Stimulated activated CD4-positive, alpha-beta T cell treated with anti-CD3 and anti-CD28 coated beads, TNF-alpha, amount 100 ng/mL, for 48 hours (primary cell): ENCODE measurements at regions not wholly inside any gene's neighbourhood (a gene's known extent, or its start where the extent isn't known, plus 50 kb on each side); places are given as distances from the start of the nearest gene placed in this dataset.
"Not testable (repeated sequence)": the region's sequence is repeated elsewhere in the genome, so short reads cannot be mapped to it uniquely, and the experiment has no call there.

Experiments
- DNase-seq, 3 donors: peaks; one replicate each; pipeline ENCODE4 v3.0.0-alpha.2; 2020; ENCODE audit warnings: low read depth in 3 of 3

DNA sequence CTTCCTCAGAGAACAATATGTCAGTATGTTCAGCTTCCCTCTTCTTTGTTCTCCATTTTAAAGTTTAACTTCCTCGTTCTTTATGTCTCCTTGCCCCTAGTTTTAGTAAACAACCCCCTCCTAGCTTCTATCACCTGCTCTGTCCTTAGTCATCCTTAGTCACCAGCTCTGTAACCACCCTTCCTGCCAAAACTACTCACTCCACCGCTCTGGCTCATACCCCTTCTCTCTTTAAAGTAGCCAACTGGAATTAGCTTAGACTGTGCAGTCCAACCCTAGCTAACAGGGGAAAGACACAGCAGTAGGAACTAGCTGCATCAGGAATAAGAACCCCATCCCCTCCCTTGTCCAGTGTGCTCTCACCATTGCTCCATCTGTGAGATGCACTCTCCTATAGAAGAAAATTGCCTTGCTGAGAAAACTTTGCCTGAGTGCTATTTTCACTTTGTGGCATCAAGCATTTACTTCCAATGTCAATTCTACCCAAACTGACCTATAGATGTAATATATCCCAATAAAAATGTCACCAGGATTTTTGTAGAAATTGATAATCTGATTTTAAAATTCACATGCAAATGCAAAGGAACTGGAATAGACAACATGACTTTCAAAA lies 603.2 kb downstream of the C12orf50 start:
- no peak for DNase-seq

DNA sequence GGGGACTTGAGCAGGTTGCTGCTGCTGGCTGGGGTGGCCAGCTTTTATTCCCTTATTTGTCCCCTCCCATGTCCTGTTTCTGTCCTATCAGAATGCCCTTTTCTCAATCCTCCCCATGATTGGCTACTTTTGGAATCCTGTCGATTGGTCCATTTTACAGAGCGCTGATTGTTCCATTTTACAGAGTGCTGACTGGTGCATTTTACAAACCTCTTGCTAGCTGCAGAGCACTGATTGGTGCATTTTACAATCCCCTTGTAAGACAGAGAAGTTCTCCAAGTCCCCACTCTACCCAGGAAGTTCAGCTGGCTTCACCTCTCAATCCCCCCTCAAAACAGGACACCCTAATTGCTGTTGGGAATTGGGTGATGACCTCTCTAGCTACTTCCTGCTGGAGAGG lies 608.0 kb downstream of the C12orf50 start:
- not testable (repeated sequence) for DNase-seq

DNA sequence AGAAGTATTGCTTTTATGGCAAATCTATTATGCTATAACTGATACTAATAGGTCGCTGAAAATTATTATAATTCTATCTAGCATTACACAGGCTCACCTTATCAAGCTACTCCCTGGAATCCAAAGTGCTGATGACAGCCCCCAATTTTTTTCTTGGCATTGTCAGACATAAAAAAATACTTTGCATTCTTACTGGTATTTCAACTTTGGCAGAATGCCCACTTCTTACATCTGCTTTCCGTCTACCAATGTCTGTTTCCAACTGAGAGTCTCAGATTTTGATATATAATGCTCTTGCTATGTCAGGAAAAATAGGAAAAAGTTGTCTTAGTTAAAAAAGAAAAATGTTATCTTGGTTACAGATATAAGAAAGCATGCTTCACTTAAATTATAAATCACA lies 615.4 kb downstream of the C12orf50 start:
- no peak for DNase-seq

DNA sequence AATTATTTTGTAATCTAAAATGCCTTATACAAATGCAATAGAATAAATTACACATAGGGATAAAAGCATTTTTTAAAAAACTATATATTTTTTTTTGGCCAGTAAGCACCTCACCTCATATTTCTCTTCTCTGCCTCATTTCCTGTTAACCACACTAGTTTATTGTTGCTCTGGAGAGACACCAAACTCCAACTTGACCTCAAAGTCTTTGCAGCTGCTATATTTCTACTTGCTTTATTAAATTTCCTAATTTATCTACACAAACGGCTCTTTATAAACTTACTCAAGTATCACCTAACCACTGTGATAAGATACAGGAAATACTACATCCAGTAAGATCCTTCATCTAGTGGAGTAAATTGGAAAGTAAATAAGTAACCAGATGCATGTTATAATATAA lies 622.3 kb downstream of the C12orf50 start:
- DNase-seq: no peak

DNA sequence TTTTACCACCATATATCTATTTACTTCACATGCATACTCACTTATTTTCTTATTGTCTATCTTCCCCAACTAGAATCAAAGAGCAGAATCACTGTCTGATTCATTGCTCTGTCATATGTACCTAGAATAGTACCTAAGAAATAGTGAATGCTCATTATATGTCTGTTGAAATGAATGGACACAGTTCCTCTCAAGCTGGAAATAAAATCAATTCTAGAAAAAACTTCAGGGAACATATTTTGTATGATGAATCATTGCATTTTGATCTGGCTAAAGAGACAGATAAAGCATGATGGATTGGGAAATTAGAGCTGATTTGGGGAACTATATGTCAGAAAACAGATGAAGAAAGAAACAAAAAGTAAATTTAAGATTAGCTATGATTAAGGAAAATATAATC lies 623.3 kb downstream of the C12orf50 start:
- DNase-seq: no peak

- not testable (repeated sequence) for DNase-seq
These were observed 635.0 kb downstream of the C12orf50 start for GRCh38 chr12:87394168-87394567.

DNA sequence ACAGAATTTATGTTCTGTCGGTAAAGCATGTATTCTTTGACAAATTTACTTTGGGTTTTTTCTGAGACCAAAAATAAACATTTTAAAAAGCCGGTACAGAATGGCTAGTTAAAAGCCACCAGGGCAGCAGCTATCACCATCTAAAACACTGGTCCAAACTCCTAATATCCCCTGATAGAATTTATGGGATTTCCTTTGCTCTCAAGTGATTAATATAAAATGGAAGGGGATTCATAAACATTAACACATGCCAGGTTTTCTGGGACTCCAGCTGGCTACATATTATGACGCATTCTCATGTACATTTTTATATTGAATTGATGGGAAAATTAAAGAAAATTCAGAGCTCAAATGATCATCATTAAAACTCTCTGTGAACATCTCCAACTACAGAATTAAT lies 640.8 kb downstream of the C12orf50 start:
- no peak for DNase-seq

DNA sequence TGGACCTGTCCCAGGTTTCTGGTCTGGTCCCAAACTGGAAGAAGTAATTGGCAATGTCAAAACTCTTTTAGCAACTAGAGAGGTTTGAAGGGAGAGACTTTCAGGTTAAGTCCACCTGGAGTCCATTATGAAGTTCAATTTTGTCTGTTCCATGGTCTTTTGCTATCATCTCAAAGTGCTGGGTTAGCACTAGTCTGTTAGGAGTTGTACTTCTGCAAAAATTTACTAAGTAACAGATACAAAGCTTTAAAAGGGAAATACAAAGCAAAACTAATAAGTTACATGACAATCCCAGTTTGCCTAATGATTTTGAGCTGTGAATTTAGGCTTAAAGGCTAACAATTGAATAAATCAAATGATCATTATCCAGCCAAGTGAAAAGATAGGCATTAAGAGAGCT lies 643.9 kb downstream of the C12orf50 start:
- DNase-seq: no peak

DNA sequence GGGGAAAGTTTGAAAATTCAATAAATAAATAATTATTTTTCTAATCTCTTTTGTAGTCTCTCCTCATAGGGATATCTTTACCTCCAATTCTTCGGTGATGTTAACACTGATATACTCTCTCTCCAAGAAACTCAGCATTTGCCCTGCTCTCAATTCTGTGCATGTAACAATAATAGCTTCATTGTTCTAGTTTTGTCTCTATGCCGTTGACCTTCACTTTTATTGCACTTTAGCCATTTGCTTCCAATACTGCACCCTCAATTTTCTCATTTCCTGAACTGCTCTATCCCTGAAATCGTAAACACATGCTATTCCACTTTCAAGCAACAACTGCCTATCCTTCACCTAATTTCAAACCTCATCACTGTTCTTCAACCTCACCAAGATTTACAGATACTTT lies 645.0 kb downstream of the C12orf50 start:
- DNase-seq: no peak

GRCh38 chr12:87383680-87384079 lies 645.5 kb downstream of the C12orf50 start:
- no peak for DNase-seq

DNA sequence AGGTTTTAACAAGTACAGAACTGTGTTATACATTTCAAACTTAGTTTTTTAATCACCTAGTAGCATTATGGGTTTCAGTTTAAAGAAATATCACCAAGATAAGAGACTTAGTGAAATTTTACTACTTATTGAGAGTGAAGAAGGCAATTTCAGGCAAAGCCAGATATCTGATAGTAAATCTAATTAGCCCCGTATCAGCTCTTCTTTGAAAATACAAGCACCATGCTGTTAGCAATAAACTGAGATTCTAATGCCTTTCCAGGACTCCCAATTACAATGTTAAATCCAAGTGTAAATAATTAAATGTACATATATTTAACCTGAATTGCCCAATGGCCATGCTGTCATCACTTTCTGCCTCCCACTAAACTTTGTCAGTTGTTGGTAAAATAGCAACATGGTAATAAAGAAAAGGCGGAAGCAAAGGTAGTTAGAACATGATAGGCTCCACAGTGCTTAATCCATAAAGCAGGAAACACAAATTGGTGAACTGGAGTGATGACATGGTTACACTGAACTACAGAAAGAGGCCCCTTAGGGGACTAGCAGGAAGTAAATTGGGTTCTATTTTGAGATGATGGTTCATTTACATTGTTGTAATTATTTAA lies 646.1 kb downstream of the C12orf50 start:
- DNase-seq: no peak

- no peak for DNase-seq
These were observed 646.8 kb downstream of the C12orf50 start for GRCh38 chr12:87382436-87382835.

GRCh38 chr12:87381742-87382141 lies 647.5 kb downstream of the C12orf50 start:
- no peak for DNase-seq

DNA sequence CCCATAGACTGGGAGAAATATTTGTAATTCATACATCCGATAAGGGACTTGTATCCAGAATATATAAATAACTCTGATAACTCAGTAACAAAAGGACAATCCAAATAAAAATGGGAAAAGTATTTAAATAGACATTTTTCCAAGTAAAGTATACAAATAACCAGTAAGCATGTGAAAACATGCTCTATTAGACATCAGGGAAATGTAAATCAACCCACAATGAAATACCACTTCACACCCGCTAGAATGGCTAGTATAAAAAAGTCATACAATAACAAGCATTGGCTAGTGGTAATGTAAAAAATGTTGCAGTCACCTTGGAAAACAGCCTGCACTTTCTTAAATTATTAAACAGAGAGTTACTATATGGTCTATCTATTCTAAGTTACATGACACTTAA lies 650.7 kb downstream of the C12orf50 start:
- DNase-seq: no peak

GRCh38 chr12:87376722-87377121 lies 652.5 kb downstream of the C12orf50 start:
- DNase-seq: no peak

GRCh38 chr12:87369161-87369560 lies 660.0 kb downstream of the C12orf50 start:
- no peak for DNase-seq

- DNase-seq: no peak
These were observed 660.9 kb downstream of the C12orf50 start for GRCh38 chr12:87368259-87368658.

GRCh38 chr12:87365423-87365822 lies 663.8 kb downstream of the C12orf50 start:
- no peak for DNase-seq

DNA sequence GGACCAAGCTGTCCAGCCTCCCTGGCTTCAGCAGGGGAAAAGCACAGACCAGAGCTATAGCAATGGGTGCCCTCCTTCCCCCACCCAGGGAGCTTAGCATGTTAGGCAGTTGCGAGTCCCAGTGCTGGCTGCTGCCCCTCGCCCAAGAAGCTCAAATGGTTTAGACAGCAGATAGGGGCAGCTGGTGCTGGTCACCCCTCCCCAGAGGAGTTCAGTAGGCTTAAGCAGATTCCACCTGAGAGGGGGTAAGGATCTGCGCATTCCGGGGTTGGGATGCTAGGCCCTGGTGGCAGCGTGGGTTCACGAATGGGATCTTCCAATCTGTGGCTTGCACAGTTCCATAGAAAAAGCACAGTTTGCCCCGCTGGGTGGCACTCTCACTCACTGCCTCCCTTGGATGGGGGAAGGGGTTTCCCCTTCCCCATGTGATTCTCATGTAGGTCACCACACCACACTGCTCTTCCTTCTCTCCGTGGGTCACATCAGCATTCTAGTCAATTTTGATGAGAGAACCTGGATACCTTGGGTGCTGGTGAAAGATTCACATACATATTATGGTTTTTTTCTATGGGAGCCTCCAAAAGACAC lies 665.6 kb downstream of the C12orf50 start:
- no peak for DNase-seq

DNA sequence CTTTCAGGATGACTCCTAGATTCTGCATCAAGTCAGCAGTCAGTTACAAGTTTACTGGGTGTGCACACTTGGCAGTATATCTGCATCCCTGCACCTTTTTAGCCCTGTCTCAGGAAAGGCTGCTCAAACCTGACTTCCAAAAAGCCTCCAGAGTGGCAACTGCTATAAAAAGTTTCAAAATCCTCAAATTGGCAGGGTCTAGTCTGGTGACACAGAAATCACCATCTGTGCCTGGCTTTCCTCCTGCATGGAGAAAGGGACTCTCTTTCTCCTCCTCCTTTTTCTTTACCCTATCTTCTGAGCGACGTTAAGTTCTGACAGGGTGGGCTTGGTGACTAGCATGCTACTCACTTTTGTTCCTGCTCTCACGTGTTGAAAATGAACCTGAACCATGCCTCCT lies 679.5 kb downstream of the C12orf50 start:
- no peak for DNase-seq

DNA sequence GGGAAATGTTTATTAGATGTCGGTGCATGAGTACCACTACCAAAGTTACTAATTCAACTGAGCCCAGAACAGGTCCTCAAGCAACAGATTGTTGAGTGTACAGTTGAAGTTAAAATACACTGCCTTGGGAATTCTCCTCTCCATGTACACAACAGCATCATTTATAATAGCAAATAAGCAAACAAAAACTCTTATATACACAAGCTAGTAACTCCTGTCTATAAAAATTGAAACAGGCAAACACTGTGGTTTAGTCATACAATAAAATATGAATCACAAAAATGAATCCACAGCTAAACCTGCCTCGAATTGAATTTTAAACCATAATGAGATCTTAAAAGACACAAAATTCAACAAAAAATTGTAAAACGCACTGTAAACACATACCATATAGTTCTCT lies 681.1 kb downstream of the C12orf50 start:
- no peak for DNase-seq

GRCh38 chr12:87344699-87345098 lies 684.5 kb downstream of the C12orf50 start:
- no peak for DNase-seq

DNA sequence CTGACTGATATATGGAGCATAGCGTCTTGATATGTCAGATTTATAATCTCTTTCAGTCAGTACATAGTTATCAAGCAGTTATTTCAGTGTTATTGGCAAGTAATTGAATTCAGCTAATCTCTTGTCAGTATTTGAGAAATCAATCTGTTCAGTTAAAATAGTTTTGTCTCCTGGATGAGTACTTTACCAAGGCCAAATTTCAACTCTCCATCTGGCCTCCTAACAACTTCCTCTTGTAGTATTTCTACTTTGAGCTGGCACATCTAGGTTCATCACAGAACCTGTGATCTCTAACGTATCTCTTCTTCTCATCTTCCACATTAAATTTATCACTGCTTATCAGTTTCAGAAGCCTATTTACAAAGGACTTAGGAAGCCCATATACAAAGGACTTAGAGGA lies 690.5 kb downstream of the C12orf50 start:
- DNase-seq: no peak
